ENCODE measurements at regions not wholly inside any gene's neighbourhood (a gene's known extent, or its start where the extent isn't known, plus 50 kb on each side); places are given as distances from the start of the nearest gene placed in this dataset.
A peak's percentile ranks its signal among the peaks of the same experiment; 100 is the strongest.

- Mint-ChIP-seq H3K27me3 (ENCODE audit: unreplicated experiment) (peaks cover 2% of the 10 kb centered on the region), H3K36me3 (ENCODE audit: low read depth, unreplicated experiment) (no peaks in the 10 kb centered on the region), H3K4me3 (ENCODE audit: unreplicated experiment) (no peak overlapping the region), H3K4me1 (ENCODE audit: unreplicated experiment) (peaks cover 3% of the 10 kb centered on the region), H3K27ac (ENCODE audit: unreplicated experiment) (no peak overlapping the region), H3K9me3 (ENCODE audit: unreplicated experiment) (no peaks in the 10 kb centered on the region)
- TF ChIP-seq CTCF (IDR thresholded peaks at IDR 0.05; ENCODE audit: unreplicated experiment) = no peak
- no peak for DNase-seq (ENCODE audit: low spot score)
Measured at GRCh38 chr13:59250336-59251189, 913.2 kb downstream of the DIAPH3 start.

GRCh38 chr13:59259165-59260000 is 904.3 kb downstream of the DIAPH3 start:
- no peaks in the 10 kb centered on the region for H3K36me3 Mint-ChIP-seq (ENCODE audit: low read depth, unreplicated experiment)
- H3K4me3 Mint-ChIP-seq (ENCODE audit: unreplicated experiment) = no peak overlapping the region
- peaks cover 15% of the 10 kb centered on the region for H3K4me1 Mint-ChIP-seq (ENCODE audit: unreplicated experiment)
- DNase-seq (ENCODE audit: low spot score) = no peak
- no peak for TF ChIP-seq CTCF (IDR thresholded peaks at IDR 0.05; ENCODE audit: unreplicated experiment)
- no peaks in the 10 kb centered on the region for H3K9me3 Mint-ChIP-seq (ENCODE audit: unreplicated experiment)
- peaks cover 2% of the 10 kb centered on the region for H3K27me3 Mint-ChIP-seq (ENCODE audit: unreplicated experiment)
- H3K27ac Mint-ChIP-seq (ENCODE audit: unreplicated experiment) = no peak overlapping the region

- Mint-ChIP-seq H3K27ac (ENCODE audit: unreplicated experiment) (no peak overlapping the region), H3K27me3 (ENCODE audit: unreplicated experiment) (no peaks in the 10 kb centered on the region), H3K9me3 (ENCODE audit: unreplicated experiment) (no peaks in the 10 kb centered on the region), H3K4me3 (ENCODE audit: unreplicated experiment) (no peak overlapping the region), H3K36me3 (ENCODE audit: low read depth, unreplicated experiment) (no peaks in the 10 kb centered on the region), H3K4me1 (ENCODE audit: unreplicated experiment) (peaks cover 19% of the 10 kb centered on the region)
- peak; percentile 27 for TF ChIP-seq CTCF (IDR thresholded peaks at IDR 0.05; ENCODE audit: unreplicated experiment)
- peak; percentile 8 for DNase-seq (ENCODE audit: low spot score)
Measured at GRCh38 chr13:59261928-59262488, 901.7 kb downstream of the DIAPH3 start.

DNA sequence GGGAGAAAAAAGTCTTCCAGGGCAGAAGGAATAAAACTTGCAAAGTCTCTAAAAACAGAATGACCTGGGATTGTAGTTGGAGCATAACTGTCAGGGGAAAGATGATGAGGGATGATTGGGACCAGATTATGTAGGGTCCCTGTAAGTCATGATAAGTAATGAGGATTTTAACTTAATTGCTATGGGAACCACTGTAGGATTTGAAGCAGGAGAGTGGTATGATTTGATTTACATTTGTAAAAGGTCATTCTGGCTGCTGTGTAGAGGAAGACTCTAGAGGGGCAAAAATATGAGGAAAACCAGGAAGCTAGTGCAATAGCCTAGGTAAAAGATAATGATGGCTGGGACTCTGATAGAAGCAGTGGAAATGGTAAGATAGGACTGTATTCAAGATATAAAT is 900.2 kb downstream of the DIAPH3 start:
- no peak overlapping the region for H3K27ac Mint-ChIP-seq (ENCODE audit: unreplicated experiment)
- no peak for TF ChIP-seq CTCF (IDR thresholded peaks at IDR 0.05; ENCODE audit: unreplicated experiment)
- H3K27me3 Mint-ChIP-seq (ENCODE audit: unreplicated experiment) = no peaks in the 10 kb centered on the region
- no peaks in the 10 kb centered on the region for H3K9me3 Mint-ChIP-seq (ENCODE audit: unreplicated experiment)
- no peak for DNase-seq (ENCODE audit: low spot score)
- H3K4me1 Mint-ChIP-seq (ENCODE audit: unreplicated experiment) = peaks cover 25% of the 10 kb centered on the region
- H3K4me3 Mint-ChIP-seq (ENCODE audit: unreplicated experiment) = no peak overlapping the region
- no peaks in the 10 kb centered on the region for H3K36me3 Mint-ChIP-seq (ENCODE audit: low read depth, unreplicated experiment)

Measured in endothelial cell (in vitro differentiated cells).